WTC11 (cell line): ENCODE measurements at regions not wholly inside any gene's neighbourhood (a gene's known extent, or its start where the extent isn't known, plus 50 kb on each side); places are given as distances from the start of the nearest gene placed in this dataset.
"Not testable (repeated sequence)": the region's sequence is repeated elsewhere in the genome, so short reads cannot be mapped to it uniquely, and the experiment has no call there.

Experiments used
- ATAC-seq: fragments of 200-7000 bp; cut with Tn5 transposase; 2 replicates; pipeline ENCODE4 v1.10.0; 2021; ENCODE audit warnings: mild to moderate bottlenecking, moderate library complexity
- CTCF ChIA-PET: fragments of 300-600 bp; sonication (Branson Sonifier 250); formaldehyde crosslinking; loops from one replicate; lab custom pipeline; 2021; ENCODE audit warnings: antibody characterized with exemption; lab: Charles Lee
- POLR2A ChIA-PET: fragments of 350-600 bp; sonication (Branson Sonifier 250); formaldehyde crosslinking; loops from one replicate; lab custom pipeline; 2021; ENCODE audit warnings: antibody characterized with exemption; lab: Charles Lee
- DNase-seq: peaks from one replicate; pipeline ENCODE4 v3.0.0; 2021; ENCODE audit warnings: low spot score
- H3K27ac Mint-ChIP-seq: 2 replicates; pipeline ENCODE4 v1.8.0; 2021; ENCODE audit warnings: mixed read lengths
- H3K27me3 Mint-ChIP-seq: 2 replicates; pipeline ENCODE4 v1.8.0; 2021; ENCODE audit warnings: low read depth, mild to moderate bottlenecking, moderate library complexity, mixed read lengths
- H3K36me3 Mint-ChIP-seq: 2 replicates; pipeline ENCODE4 v1.8.0; 2021; ENCODE audit warnings: mixed read lengths
- H3K4me1 Mint-ChIP-seq: 2 replicates; pipeline ENCODE4 v1.8.0; 2022; ENCODE audit warnings: mixed read lengths
- H3K4me3 Mint-ChIP-seq: 2 replicates; pipeline ENCODE4 v1.8.0; 2021; ENCODE audit warnings: mild to moderate bottlenecking, moderate library complexity, mixed read lengths
- H3K9me3 Mint-ChIP-seq: 2 replicates; pipeline ENCODE4 v1.8.0; 2021; ENCODE audit warnings: mixed read lengths
- ATF1 ChIP-seq: sonication (generic); formaldehyde crosslinking; IDR thresholded peaks from 2 replicates; pipeline ENCODE4 v1.8.1; 2023; ENCODE audit warnings: mild to moderate bottlenecking, moderate library complexity, missing genetic modification reagents
- ESRRA ChIP-seq: sonication (generic); formaldehyde crosslinking; IDR thresholded peaks from 2 replicates; pipeline ENCODE4 v1.8.1; 2022; ENCODE audit warnings: mild to moderate bottlenecking, missing genetic modification reagents, borderline replicate concordance
- FOXJ3 ChIP-seq: sonication (generic); formaldehyde crosslinking; IDR thresholded peaks from 2 replicates; pipeline ENCODE4 v1.9.0; 2021; ENCODE audit warnings: missing genetic modification reagents, mild to moderate bottlenecking, borderline replicate concordance
- GABPB1 ChIP-seq: sonication (generic); formaldehyde crosslinking; IDR thresholded peaks from 2 replicates; pipeline ENCODE4 v1.8.1; 2023; ENCODE audit warnings: mild to moderate bottlenecking, missing genetic modification reagents
- HMGA2 ChIP-seq: fragments of 250-450 bp; sonication (Bioruptor Pico); IDR thresholded peaks from 2 replicates; pipeline ENCODE4 v1.4.0; 2021; ENCODE audit warnings: mild to moderate bottlenecking, moderate library complexity
- IRF2 ChIP-seq: sonication (generic); formaldehyde crosslinking; IDR thresholded peaks from 2 replicates; pipeline ENCODE4 v1.8.0; 2022; ENCODE audit warnings: low read depth, missing genetic modification reagents, borderline replicate concordance
- RORB ChIP-seq: fragments of 250-450 bp; sonication (Bioruptor Pico); IDR thresholded peaks from 2 replicates; pipeline ENCODE4 v1.9.0; 2021; ENCODE audit warnings: mild to moderate bottlenecking
- SMAD3 ChIP-seq: sonication (generic); formaldehyde crosslinking; IDR thresholded peaks from 2 replicates; pipeline ENCODE4 v1.8.0; 2022; ENCODE audit warnings: missing genetic modification reagents, mild to moderate bottlenecking, borderline replicate concordance
- TCF7 ChIP-seq: sonication (generic); formaldehyde crosslinking; IDR thresholded peaks from 2 replicates; pipeline ENCODE4 v1.8.0; 2022; ENCODE audit warnings: mild to moderate bottlenecking, low read depth, missing genetic modification reagents, moderate library complexity
- TP53 ChIP-seq: sonication (generic); formaldehyde crosslinking; IDR thresholded peaks from 2 replicates; pipeline ENCODE4 v1.8.1; 2023; ENCODE audit warnings: mild to moderate bottlenecking, missing genetic modification reagents
- ZNF121 ChIP-seq: sonication (generic); formaldehyde crosslinking; IDR thresholded peaks from 2 replicates; pipeline ENCODE4 v1.8.0; 2023; ENCODE audit warnings: missing genetic modification reagents
- ZNF219 ChIP-seq: sonication (generic); formaldehyde crosslinking; IDR thresholded peaks from 2 replicates; pipeline ENCODE4 v1.8.0; 2023; ENCODE audit warnings: missing genetic modification reagents, mild to moderate bottlenecking, borderline replicate concordance
- ZNF423 ChIP-seq: fragments of 250-450 bp; sonication (Bioruptor Pico); IDR thresholded peaks from 2 replicates; pipeline ENCODE4 v2.1.2; 2022; ENCODE audit warnings: mild to moderate bottlenecking, moderate library complexity
- TF ChIP-seq, protein P1 (sequence below): fragments of 250-450 bp; sonication (Bioruptor Pico); IDR thresholded peaks from 2 replicates; pipeline ENCODE4 v1.8.0; 2021; ENCODE audit warnings: mild to moderate bottlenecking
- TF ChIP-seq, protein P2 (sequence below): sonication (generic); formaldehyde crosslinking; IDR thresholded peaks from 2 replicates; pipeline ENCODE4 v1.8.0; 2022; ENCODE audit warnings: missing genetic modification reagents
- TF ChIP-seq, protein P3 (sequence below): sonication (generic); formaldehyde crosslinking; IDR thresholded peaks from 2 replicates; pipeline ENCODE4 v1.8.1; 2023; ENCODE audit warnings: mild to moderate bottlenecking, moderate library complexity, missing genetic modification reagents
- TF ChIP-seq, protein P4 (sequence below): fragments of 250-450 bp; sonication (Bioruptor Pico); IDR thresholded peaks from 2 replicates; pipeline ENCODE4 v1.9.0; 2021; ENCODE audit warnings: mild to moderate bottlenecking
- TF ChIP-seq, protein P5 (sequence below): sonication (generic); formaldehyde crosslinking; IDR thresholded peaks from 2 replicates; pipeline ENCODE4 v1.8.0; 2022; ENCODE audit warnings: mild to moderate bottlenecking, missing genetic modification reagents
- TF ChIP-seq, protein P6 (sequence below): sonication (generic); formaldehyde crosslinking; IDR thresholded peaks from 2 replicates; pipeline ENCODE4 v1.8.1; 2023; ENCODE audit warnings: mild to moderate bottlenecking, missing genetic modification reagents

DNA sequence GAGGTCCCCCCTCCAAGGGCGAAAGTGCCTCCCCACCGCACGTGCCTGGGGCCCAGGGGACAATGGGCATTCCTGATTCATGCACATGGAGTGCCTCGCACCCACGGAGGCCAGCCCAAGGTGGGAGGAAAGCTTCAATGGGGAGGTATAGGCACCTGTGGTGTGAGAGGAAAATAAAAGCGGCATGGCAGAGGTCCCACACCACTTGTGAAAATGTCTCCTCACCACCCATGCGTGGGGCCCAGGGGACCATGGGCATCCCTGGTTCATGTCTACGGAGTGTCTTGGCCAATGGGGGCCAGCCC is 384.7 kb downstream of the ALG10 start:
- Mint-ChIP-seq H3K4me3 (no peak overlapping the region), H3K9me3 (peaks cover 72% of the 10 kb centered on the region), H3K27ac (no peak overlapping the region), H3K4me1 (no peaks in the 10 kb centered on the region), H3K27me3 (peaks cover 28% of the 10 kb centered on the region), H3K36me3 (peaks cover 86% of the 10 kb centered on the region)
- peak; percentile 5 for DNase-seq
- POLR2A ChIA-PET, result no interaction called here
- ATAC-seq, result no peak
- no peak for TF ChIP-seq ATF1 (CRISPR knock-in tag)
- no peak for TF ChIP-seq GABPB1
- no peak for TF ChIP-seq ZNF121 (CRISPR knock-in tag)
- TF ChIP-seq RORB (CRISPR knock-in tag), result no peak
- TF ChIP-seq TP53, result no peak
- no peak for TF ChIP-seq TCF7 (CRISPR knock-in tag)
- TF ChIP-seq, protein P1, sequence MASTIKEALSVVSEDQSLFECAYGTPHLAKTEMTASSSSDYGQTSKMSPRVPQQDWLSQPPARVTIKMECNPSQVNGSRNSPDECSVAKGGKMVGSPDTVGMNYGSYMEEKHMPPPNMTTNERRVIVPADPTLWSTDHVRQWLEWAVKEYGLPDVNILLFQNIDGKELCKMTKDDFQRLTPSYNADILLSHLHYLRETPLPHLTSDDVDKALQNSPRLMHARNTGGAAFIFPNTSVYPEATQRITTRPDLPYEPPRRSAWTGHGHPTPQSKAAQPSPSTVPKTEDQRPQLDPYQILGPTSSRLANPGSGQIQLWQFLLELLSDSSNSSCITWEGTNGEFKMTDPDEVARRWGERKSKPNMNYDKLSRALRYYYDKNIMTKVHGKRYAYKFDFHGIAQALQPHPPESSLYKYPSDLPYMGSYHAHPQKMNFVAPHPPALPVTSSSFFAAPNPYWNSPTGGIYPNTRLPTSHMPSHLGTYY (CRISPR knock-in tag), result no peak
- TF ChIP-seq ESRRA, result no peak
- TF ChIP-seq, protein P2, sequence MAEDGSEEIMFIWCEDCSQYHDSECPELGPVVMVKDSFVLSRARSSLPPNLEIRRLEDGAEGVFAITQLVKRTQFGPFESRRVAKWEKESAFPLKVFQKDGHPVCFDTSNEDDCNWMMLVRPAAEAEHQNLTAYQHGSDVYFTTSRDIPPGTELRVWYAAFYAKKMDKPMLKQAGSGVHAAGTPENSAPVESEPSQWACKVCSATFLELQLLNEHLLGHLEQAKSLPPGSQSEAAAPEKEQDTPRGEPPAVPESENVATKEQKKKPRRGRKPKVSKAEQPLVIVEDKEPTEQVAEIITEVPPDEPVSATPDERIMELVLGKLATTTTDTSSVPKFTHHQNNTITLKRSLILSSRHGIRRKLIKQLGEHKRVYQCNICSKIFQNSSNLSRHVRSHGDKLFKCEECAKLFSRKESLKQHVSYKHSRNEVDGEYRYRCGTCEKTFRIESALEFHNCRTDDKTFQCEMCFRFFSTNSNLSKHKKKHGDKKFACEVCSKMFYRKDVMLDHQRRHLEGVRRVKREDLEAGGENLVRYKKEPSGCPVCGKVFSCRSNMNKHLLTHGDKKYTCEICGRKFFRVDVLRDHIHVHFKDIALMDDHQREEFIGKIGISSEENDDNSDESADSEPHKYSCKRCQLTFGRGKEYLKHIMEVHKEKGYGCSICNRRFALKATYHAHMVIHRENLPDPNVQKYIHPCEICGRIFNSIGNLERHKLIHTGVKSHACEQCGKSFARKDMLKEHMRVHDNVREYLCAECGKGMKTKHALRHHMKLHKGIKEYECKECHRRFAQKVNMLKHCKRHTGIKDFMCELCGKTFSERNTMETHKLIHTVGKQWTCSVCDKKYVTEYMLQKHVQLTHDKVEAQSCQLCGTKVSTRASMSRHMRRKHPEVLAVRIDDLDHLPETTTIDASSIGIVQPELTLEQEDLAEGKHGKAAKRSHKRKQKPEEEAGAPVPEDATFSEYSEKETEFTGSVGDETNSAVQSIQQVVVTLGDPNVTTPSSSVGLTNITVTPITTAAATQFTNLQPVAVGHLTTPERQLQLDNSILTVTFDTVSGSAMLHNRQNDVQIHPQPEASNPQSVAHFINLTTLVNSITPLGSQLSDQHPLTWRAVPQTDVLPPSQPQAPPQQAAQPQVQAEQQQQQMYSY, result no peak
- TF ChIP-seq HMGA2 (CRISPR knock-in tag), result no peak
- no peak for TF ChIP-seq IRF2 (CRISPR knock-in tag)
- no peak for TF ChIP-seq ZNF219 (CRISPR knock-in tag)
- TF ChIP-seq, protein P3, sequence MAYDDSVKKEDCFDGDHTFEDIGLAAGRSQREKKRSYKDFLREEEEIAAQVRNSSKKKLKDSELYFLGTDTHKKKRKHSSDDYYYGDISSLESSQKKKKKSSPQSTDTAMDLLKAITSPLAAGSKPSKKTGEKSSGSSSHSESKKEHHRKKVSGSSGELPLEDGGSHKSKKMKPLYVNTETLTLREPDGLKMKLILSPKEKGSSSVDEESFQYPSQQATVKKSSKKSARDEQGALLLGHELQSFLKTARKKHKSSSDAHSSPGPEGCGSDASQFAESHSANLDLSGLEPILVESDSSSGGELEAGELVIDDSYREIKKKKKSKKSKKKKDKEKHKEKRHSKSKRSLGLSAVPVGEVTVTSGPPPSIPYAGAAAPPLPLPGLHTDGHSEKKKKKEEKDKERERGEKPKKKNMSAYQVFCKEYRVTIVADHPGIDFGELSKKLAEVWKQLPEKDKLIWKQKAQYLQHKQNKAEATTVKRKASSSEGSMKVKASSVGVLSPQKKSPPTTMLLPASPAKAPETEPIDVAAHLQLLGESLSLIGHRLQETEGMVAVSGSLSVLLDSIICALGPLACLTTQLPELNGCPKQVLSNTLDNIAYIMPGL (CRISPR knock-in tag), result no peak
- TF ChIP-seq FOXJ3 (CRISPR knock-in tag), result no peak
- no peak for TF ChIP-seq SMAD3 (CRISPR knock-in tag)
- TF ChIP-seq, protein P4, sequence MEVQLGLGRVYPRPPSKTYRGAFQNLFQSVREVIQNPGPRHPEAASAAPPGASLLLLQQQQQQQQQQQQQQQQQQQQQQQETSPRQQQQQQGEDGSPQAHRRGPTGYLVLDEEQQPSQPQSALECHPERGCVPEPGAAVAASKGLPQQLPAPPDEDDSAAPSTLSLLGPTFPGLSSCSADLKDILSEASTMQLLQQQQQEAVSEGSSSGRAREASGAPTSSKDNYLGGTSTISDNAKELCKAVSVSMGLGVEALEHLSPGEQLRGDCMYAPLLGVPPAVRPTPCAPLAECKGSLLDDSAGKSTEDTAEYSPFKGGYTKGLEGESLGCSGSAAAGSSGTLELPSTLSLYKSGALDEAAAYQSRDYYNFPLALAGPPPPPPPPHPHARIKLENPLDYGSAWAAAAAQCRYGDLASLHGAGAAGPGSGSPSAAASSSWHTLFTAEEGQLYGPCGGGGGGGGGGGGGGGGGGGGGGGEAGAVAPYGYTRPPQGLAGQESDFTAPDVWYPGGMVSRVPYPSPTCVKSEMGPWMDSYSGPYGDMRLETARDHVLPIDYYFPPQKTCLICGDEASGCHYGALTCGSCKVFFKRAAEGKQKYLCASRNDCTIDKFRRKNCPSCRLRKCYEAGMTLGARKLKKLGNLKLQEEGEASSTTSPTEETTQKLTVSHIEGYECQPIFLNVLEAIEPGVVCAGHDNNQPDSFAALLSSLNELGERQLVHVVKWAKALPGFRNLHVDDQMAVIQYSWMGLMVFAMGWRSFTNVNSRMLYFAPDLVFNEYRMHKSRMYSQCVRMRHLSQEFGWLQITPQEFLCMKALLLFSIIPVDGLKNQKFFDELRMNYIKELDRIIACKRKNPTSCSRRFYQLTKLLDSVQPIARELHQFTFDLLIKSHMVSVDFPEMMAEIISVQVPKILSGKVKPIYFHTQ (CRISPR knock-in tag), result no peak
- CTCF ChIA-PET, result no interaction called here

DNA sequence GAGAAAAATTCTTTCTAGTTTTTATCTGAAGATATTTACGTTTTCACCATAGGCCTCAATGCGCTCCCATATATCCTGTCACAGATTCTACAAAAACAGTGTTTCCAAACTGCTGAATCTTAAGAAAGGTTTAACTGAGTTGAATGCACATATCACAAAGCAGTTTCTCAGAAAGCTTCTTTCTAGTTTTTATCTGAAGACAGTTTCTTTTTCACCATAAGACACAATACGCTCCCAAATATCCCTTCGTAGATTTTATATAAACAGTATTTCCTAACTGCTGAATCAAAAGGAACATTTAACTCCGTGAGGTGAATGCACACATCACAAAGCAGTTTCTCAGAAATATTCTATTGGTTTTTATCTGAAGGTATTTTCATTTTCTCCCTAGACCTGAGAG is 385.5 kb downstream of the ALG10 start:
- ChIA-PET CTCF (no interaction called here), POLR2A (no interaction called here)
- Mint-ChIP-seq H3K4me3 (no peak overlapping the region), H3K4me1 (no peaks in the 10 kb centered on the region), H3K27me3 (peaks cover 24% of the 10 kb centered on the region), H3K36me3 (peaks cover 86% of the 10 kb centered on the region), H3K9me3 (peaks cover 73% of the 10 kb centered on the region), H3K27ac (no peak overlapping the region)
- no peak for DNase-seq
- TF ChIP-seq ZNF121 (CRISPR knock-in tag) (no peak), ZNF423 (CRISPR knock-in tag) (no peak)
- TF ChIP-seq, protein P5, sequence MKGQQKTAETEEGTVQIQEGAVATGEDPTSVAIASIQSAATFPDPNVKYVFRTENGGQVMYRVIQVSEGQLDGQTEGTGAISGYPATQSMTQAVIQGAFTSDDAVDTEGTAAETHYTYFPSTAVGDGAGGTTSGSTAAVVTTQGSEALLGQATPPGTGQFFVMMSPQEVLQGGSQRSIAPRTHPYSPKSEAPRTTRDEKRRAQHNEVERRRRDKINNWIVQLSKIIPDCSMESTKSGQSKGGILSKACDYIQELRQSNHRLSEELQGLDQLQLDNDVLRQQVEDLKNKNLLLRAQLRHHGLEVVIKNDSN (CRISPR knock-in tag), result no peak
- TF ChIP-seq, protein P6, sequence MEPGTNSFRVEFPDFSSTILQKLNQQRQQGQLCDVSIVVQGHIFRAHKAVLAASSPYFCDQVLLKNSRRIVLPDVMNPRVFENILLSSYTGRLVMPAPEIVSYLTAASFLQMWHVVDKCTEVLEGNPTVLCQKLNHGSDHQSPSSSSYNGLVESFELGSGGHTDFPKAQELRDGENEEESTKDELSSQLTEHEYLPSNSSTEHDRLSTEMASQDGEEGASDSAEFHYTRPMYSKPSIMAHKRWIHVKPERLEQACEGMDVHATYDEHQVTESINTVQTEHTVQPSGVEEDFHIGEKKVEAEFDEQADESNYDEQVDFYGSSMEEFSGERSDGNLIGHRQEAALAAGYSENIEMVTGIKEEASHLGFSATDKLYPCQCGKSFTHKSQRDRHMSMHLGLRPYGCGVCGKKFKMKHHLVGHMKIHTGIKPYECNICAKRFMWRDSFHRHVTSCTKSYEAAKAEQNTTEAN (CRISPR knock-in tag), result no peak
- ATAC-seq, result no peak

DNA sequence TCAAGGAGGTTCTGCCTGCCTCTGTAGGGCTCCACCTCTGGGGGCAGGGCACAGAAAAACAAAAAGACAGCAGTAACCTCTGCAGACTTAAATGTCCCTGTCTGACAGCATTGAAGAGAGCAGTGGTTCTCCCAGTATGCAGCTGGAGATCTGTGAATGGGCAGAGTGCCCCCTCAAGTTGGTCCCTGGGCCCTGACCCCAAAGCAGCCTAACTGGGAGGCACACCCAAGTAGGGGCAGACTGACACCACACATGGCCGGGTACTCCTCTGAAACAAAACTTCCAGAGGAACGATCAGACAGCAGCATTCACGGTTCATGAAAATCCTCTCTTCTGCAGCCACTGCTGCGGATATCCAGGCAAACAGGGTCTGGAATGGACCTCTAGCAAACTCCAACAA is 409.2 kb downstream of the ALG10 start:
- Mint-ChIP-seq H3K27me3 (peaks cover 13% of the 10 kb centered on the region), H3K36me3 (peaks cover 88% of the 10 kb centered on the region), H3K9me3 (peaks cover 86% of the 10 kb centered on the region)
- DNase-seq, H3K4me1 Mint-ChIP-seq, H3K4me3 Mint-ChIP-seq, H3K27ac Mint-ChIP-seq, ATAC-seq, POLR2A ChIA-PET, CTCF ChIA-PET: not testable (repeated sequence)
